PC-9 (cell line): ENCODE measurements at regions not wholly inside any gene's neighbourhood (a gene's known extent, or its start where the extent isn't known, plus 50 kb on each side); places are given as distances from the start of the nearest gene placed in this dataset.

Experiments
- BruUV-seq: library from RNA; stranded (reverse); fragments of 400-500 nt; replicated peaks from 2 replicates; lab custom pipeline; 2021; lab: Mats Ljungman, UMichigan
- CTCF ChIA-PET: fragments of 300-600 bp; sonication (Branson Sonifier 250); formaldehyde crosslinking; loops from one replicate; lab custom pipeline; 2022; ENCODE audit warnings: antibody characterized with exemption; lab: Charles Lee
- POLR2A ChIA-PET: fragments of 300-600 bp; sonication (Branson Sonifier 250); formaldehyde crosslinking; loops from one replicate; lab custom pipeline; 2022; ENCODE audit warnings: antibody characterized with exemption; ENCODE audit not compliant: unreplicated experiment; lab: Charles Lee
- DNase-seq, 2 experiments: peaks; one replicate each; pipeline versions ENCODE4 v3.0.0 to v3.0.0-alpha.2; 2015 to 2022; ENCODE audit warnings: mixed read lengths in 1 of 2
- H2AFZ ChIP-seq: fragments of 200-600 bp; sonication (generic); 2 replicates; pipeline ENCODE4 v1.8.1; 2017; ENCODE audit warnings: antibody characterized with exemption
- H3F3A ChIP-seq: fragments of 200-600 bp; sonication (generic); 2 replicates; pipeline ENCODE4 v1.8.1; 2017; ENCODE audit warnings: antibody characterized with exemption, mild to moderate bottlenecking, low read depth; ENCODE audit not compliant: insufficient read depth
- H3K27ac ChIP-seq: fragments of 200-600 bp; sonication (generic); 2 replicates; pipeline ENCODE4 v1.6.1; 2016; ENCODE audit warnings: mixed run types
- H3K27me3 ChIP-seq: fragments of 200-600 bp; sonication (generic); 2 replicates; pipeline ENCODE4 v1.6.1; 2016; ENCODE audit warnings: low read depth, mixed run types; ENCODE audit not compliant: insufficient read depth
- H3K36me3 ChIP-seq: fragments of 200-600 bp; sonication (generic); 2 replicates; pipeline ENCODE4 v1.6.1; 2016; ENCODE audit warnings: low read depth, mixed run types
- H3K4me1 ChIP-seq: fragments of 200-600 bp; sonication (generic); replicated peaks from 2 replicates; pipeline ENCODE4 v1.6.1; 2016; ENCODE audit warnings: mixed run types; ENCODE audit not compliant: insufficient read depth
- H3K4me2 ChIP-seq: fragments of 200-600 bp; sonication (generic); 2 replicates; pipeline ENCODE4 v1.6.1; 2017; ENCODE audit warnings: mixed run types
- H3K4me3 ChIP-seq: fragments of 200-600 bp; sonication (generic); 2 replicates; pipeline ENCODE4 v1.6.1; 2016; ENCODE audit warnings: mixed run types
- H3K79me2 ChIP-seq: fragments of 200-600 bp; sonication (generic); 2 replicates; pipeline ENCODE4 v1.6.1; 2017; ENCODE audit warnings: low read depth, mixed run types
- H3K9me2 ChIP-seq: fragments of 200-600 bp; sonication (generic); 2 replicates; pipeline ENCODE4 v1.8.1; 2017; ENCODE audit warnings: mild to moderate bottlenecking; ENCODE audit not compliant: insufficient read depth
- H3K9me3 ChIP-seq: fragments of 200-600 bp; sonication (generic); 2 replicates; pipeline ENCODE4 v1.8.1; 2016; ENCODE audit warnings: low read depth; ENCODE audit not compliant: insufficient read depth
- H4K20me1 ChIP-seq: fragments of 200-600 bp; sonication (generic); 2 replicates; pipeline ENCODE4 v1.8.1; 2017; ENCODE audit not compliant: insufficient read depth
- CTCF ChIP-seq: fragments of 200-600 bp; sonication (generic); conservative IDR thresholded peaks from 2 replicates; pipeline ENCODE4 v1.6.1; 2017; ENCODE audit warnings: mixed run types, antibody characterized with exemption, mild to moderate bottlenecking, moderate library complexity
- EZH2 ChIP-seq: fragments of 200-600 bp; sonication (generic); IDR thresholded peaks from 2 replicates; pipeline ENCODE4 v1.8.0; 2017; ENCODE audit warnings: antibody characterized with exemption, low read depth
- intact Hi-C: fragments of 100-400 bp; cut with micrococcal nuclease; formaldehyde crosslinking; loops from one replicate; pipeline ENCODE4 v1.10.0; 2022; ENCODE audit not compliant: unreplicated experiment

DNA sequence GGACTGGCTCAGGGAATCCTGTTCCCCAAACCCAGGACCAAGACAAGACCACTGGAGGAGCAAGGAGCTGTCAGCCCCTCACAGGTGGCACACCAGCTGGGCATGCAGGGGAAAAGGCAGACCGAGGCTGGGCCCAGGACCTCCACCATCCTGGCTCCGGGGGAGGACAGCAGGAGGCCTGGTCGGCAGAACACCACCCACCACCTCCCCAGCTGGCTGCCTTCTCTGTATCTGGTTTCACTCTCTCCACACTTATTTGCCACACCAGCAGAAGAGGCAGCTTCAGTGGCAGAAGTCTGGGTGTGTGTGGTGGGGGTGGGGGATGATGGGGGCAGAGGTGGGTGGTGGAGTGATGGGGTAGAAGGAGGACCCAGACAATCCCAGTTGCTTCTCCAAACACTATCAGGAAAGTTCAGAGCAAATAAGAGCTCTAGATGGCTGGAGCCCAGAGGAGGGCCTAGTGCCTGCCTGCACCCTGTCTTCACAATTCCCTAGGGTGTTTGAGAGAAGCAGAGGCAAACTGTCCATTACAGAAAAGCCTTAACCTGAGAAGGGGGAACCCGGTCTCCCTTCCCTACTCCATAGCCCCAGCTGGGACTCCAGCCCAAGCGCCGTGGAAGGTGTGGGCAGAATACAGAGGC, 51.9 kb upstream of the CDON start:
- no peak overlapping the region for H2AFZ ChIP-seq
- ChIA-PET CTCF (no interaction called here), POLR2A (no interaction called here)
- no peaks in the 10 kb centered on the region for H3K36me3 ChIP-seq
- peaks cover 4% of the 10 kb centered on the region; the same call in 1 of the 2 replicates for H3F3A ChIP-seq
- H4K20me1 ChIP-seq, result no peaks in the 10 kb centered on the region
- H3K9me3 ChIP-seq, result no peaks in the 10 kb centered on the region
- no peak overlapping the region for H3K4me3 ChIP-seq
- intact Hi-C loops, result loop anchor here (5.0 kb wide), 1 partner anchor 32 kb away; no protein-coding TSS in a partner anchor
- no peaks in the 10 kb centered on the region for H3K9me2 ChIP-seq
- H3K4me2 ChIP-seq, result peak overlapping the region; percentile 58
- TF ChIP-seq EZH2 (no peak), CTCF (no peak)
- peaks cover 47% of the 10 kb centered on the region for H3K4me1 ChIP-seq
- no peaks in the 10 kb centered on the region for H3K27me3 ChIP-seq
- H3K79me2 ChIP-seq, result no peaks in the 10 kb centered on the region
- BruUV-seq, result no TSS peak
- DNase-seq, result peak in 1 of 2 experiments; percentile 30
- peak overlapping the region; percentile 80 for H3K27ac ChIP-seq

DNA sequence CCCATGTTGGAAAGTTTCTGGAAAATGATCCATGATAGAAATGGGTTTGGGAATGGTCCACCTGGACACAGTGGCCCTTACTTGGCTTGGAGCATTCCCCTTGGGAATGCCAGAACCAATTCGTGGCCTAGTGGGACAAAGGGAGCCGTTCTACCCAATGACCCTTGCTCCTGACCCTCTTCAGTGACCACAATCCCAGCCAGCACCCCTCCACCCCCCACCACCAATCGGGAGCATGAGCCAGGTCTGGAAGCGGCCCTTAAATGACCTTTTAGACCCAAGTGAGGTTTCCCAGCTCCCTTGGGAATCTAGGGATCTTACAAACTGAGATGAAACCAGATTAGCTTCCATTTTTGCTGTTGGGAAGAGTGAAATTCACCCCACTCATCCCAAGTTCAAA, 51.3 kb upstream of the CDON start:
- Histone ChIP-seq H3K4me2 (peak overlapping the region; percentile 58), H3K9me2 (no peaks in the 10 kb centered on the region), H2AFZ (no peak overlapping the region), H3K27me3 (no peaks in the 10 kb centered on the region), H3K27ac (peak overlapping the region; percentile 80), H3K4me1 (peaks cover 53% of the 10 kb centered on the region), H3K36me3 (no peaks in the 10 kb centered on the region), H4K20me1 (no peaks in the 10 kb centered on the region), H3K79me2 (no peaks in the 10 kb centered on the region), H3K9me3 (no peaks in the 10 kb centered on the region), H3K4me3 (no peak overlapping the region), H3F3A (peaks cover 10% of the 10 kb centered on the region; the same call in 1 of the 2 replicates)
- POLR2A ChIA-PET, result interaction anchor here (0.7 kb wide), 1 partner anchor 32 kb away, joined by 5 read pairs; no protein-coding TSS in a partner anchor
- no peak for TF ChIP-seq EZH2
- no peak for TF ChIP-seq CTCF
- BruUV-seq, result TSS peak; percentile 81
- DNase-seq, result no peak
- intact Hi-C loops, result loop anchor here (2.0 kb wide), 1 partner anchor 51 kb away; the partner anchor contains the start of gene CDON
- CTCF ChIA-PET, result interaction anchor here (0.6 kb wide), 1 partner anchor 158 kb away, joined by 3 read pairs; no protein-coding TSS in a partner anchor

DNA sequence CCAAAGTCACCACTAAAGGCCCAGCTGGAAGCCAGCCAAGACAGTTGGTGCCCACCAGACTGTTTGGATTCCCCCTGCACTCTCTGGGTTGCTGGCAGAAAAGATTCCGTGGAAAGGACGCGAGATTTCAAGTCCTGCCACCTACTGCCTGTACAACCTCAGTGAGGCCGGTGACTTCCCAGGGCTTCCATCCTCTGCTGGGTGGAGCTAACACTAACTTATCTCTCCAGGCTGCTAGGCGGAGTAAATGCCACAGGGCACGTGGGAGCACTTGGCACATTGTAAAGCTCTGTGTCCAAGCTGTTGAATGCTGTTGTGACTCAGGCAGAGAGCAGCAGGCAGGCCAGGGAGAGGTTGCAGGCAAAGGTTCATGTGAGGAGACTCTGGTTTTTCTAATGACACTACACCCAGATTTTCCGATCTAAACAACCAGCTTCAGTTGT, 50.9 kb upstream of the CDON start:
- Histone ChIP-seq H3K4me1 (peaks cover 57% of the 10 kb centered on the region), H3F3A (peaks cover 13% of the 10 kb centered on the region; the same call in 1 of the 2 replicates), H4K20me1 (no peaks in the 10 kb centered on the region), H3K27me3 (no peaks in the 10 kb centered on the region), H3K9me2 (no peaks in the 10 kb centered on the region), H2AFZ (peak overlapping the region; percentile 32; the same call in 1 of the 2 replicates), H3K4me2 (peak overlapping the region; percentile 58), H3K9me3 (no peaks in the 10 kb centered on the region), H3K79me2 (no peaks in the 10 kb centered on the region), H3K4me3 (no peak overlapping the region), H3K36me3 (no peaks in the 10 kb centered on the region), H3K27ac (peak overlapping the region; percentile 80)
- intact Hi-C loops, result loop anchor here (2.0 kb wide), 1 partner anchor 51 kb away; the partner anchor contains the start of gene CDON
- POLR2A ChIA-PET, result interaction anchor here (0.5 to 0.7 kb wide), 3 partner anchors 33 to 197 kb away, joined by 5 to 10 read pairs (median 5); no protein-coding TSS in a partner anchor
- TF ChIP-seq EZH2 (no peak), CTCF (no peak)
- no TSS peak for BruUV-seq
- peak; percentile 88 to 99 for DNase-seq
- CTCF ChIA-PET, result interaction anchor here (0.6 kb wide), 1 partner anchor 158 kb away, joined by 3 read pairs; no protein-coding TSS in a partner anchor
